GM13976 (cell line): ENCODE measurements at regions not wholly inside any gene's neighbourhood (a gene's known extent, or its start where the extent isn't known, plus 50 kb on each side); places are given as distances from the start of the nearest gene placed in this dataset.

Source experiments
- DNase-seq: peaks from one replicate; pipeline ENCODE4 v3.0.0; 2012; ENCODE audit warnings: low spot score
- CTCF ChIP-seq: IDR thresholded peaks from 2 replicates; pipeline ENCODE4 v1.5.1; 2012; ENCODE audit warnings: borderline replicate concordance, mild to moderate bottlenecking; ENCODE audit not compliant: insufficient read depth; ENCODE audit errors: extremely low read depth, missing control alignments, control extremely low read depth
- in situ Hi-C: fragments of 300-500 bp; cut with MboI; formaldehyde crosslinking; loops from one replicate; pipeline ENCODE4 v1.12.0; 2022; ENCODE audit warnings: low sequenced_read_pairs, mixed read lengths, inconsistent platforms; ENCODE audit not compliant: unreplicated experiment

- in situ Hi-C loops: no loop called here
- TF ChIP-seq CTCF: no peak
- no peak for DNase-seq
Measured at GRCh38 chr1:5750186-5751162, 241.8 kb downstream of the NPHP4 start.

GRCh38 chr1:5748286-5749225 lies 243.7 kb downstream of the NPHP4 start:
- in situ Hi-C loops: no loop called here
- TF ChIP-seq CTCF: no peak
- no peak for DNase-seq

- DNase-seq: no peak
- in situ Hi-C loops: no loop called here
- no peak for TF ChIP-seq CTCF
Measured at GRCh38 chr1:5747426-5748285, 244.6 kb downstream of the NPHP4 start.

GRCh38 chr1:5746611-5747425 lies 245.4 kb downstream of the NPHP4 start:
- TF ChIP-seq CTCF: no peak
- in situ Hi-C loops: no loop called here
- no peak for DNase-seq

- peak; percentile 91 for DNase-seq
- peak; percentile 94 for TF ChIP-seq CTCF
- in situ Hi-C loops: no loop called here
Measured at GRCh38 chr1:5745800-5746610, 246.2 kb downstream of the NPHP4 start.
